ENCODE measurements at regions not wholly inside any gene's neighbourhood (a gene's known extent, or its start where the extent isn't known, plus 50 kb on each side); places are given as distances from the start of the nearest gene placed in this dataset.
"Not testable (repeated sequence)": the region's sequence is repeated elsewhere in the genome, so short reads cannot be mapped to it uniquely, and the experiment has no call there.

DNA sequence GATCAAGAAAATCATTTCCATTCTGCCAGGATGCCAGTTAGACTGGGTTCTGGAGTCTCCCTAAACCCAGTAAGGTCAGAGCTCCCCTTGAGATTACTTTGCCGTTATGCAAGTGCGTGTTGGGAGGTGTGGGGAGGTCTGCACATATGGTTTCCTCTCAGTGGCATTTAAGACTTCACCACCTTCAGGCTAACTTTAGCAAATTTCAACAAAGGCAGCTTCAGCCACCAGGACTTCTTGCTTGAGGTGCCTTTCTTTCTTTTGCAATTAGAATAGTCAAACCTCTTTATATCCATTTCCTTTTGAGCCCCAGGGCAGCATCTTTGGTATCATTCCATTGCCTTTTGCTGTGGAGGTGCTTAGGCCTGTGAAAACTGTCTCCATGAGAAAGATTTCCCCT, 117.2 kb upstream of the CCND2 start:
- no peak for DNase-seq (ENCODE audit: low spot score)

DNA sequence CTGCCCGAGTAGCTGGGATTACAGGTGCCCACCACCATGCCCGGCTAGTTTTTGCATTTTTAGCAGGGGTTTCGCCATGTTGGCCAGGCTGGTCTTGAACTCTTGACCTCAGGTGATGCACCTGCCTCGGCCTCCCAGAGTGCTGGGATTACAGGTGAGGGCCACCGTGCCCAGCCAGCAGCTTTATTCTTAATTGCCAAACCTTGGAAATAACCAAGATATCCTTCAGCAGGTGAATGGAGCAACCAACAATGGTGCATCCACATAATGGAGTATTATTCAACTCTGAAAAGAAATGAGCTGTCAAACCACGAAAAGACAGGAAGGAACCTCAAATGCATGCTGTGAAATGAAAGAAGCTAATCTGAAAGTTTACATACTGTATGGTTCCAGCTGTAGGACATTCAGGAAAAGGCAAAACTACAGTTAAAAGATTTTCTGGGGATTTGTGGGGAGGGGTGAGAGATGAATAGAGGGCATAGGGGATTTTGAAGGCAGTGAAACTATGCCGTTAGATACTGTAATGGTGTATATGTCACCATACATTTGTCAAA, 118.8 kb upstream of the CCND2 start:
- no peak for DNase-seq (ENCODE audit: low spot score)

- peak; percentile 24 for DNase-seq (ENCODE audit: low spot score)
Measured at GRCh38 chr12:4153343-4153892, 120.1 kb upstream of the CCND2 start.

GRCh38 chr12:4152145-4152795, 121.3 kb upstream of the CCND2 start:
- no peak for DNase-seq (ENCODE audit: low spot score)

GRCh38 chr12:4151362-4152121, 122.0 kb upstream of the CCND2 start:
- no peak for DNase-seq (ENCODE audit: low spot score)

GRCh38 chr12:4150355-4150754, 123.2 kb upstream of the CCND2 start:
- not testable (repeated sequence) for DNase-seq (ENCODE audit: low spot score)

DNA sequence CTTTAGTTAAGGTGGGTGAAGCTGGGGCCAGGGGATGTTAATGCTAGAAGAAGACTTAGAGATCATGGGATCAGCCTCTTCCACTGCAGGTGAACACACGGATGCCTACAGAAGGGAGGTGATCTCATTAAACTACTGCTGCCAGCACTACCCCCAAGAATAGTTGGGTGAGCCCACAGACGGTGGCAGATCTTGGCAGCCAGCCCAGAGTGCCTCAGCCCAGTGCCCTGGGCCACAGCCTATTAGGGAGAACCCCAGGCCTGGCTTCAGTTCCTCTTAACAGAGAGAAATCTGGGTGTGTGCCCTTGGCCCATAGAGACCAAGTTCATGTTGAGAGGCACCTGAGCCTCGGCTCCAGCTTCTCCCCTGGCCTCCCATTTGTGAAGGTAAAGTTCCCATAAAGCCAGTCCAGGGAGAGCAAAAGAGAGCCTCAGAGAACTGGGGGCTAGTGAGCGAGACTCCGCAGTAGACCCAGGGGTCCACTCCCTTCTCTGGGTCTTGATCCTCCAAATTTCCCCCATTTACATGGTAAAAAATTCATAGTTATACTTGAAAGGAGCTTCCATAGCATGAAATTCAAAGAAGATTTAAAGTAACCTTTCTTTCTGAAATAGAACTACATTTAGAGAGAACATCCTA, 125.0 kb upstream of the CCND2 start:
- DNase-seq (ENCODE audit: low spot score), result peak; percentile 41

- no peak for DNase-seq (ENCODE audit: low spot score)
Measured at GRCh38 chr12:4147031-4147481, 126.5 kb upstream of the CCND2 start.

DNA sequence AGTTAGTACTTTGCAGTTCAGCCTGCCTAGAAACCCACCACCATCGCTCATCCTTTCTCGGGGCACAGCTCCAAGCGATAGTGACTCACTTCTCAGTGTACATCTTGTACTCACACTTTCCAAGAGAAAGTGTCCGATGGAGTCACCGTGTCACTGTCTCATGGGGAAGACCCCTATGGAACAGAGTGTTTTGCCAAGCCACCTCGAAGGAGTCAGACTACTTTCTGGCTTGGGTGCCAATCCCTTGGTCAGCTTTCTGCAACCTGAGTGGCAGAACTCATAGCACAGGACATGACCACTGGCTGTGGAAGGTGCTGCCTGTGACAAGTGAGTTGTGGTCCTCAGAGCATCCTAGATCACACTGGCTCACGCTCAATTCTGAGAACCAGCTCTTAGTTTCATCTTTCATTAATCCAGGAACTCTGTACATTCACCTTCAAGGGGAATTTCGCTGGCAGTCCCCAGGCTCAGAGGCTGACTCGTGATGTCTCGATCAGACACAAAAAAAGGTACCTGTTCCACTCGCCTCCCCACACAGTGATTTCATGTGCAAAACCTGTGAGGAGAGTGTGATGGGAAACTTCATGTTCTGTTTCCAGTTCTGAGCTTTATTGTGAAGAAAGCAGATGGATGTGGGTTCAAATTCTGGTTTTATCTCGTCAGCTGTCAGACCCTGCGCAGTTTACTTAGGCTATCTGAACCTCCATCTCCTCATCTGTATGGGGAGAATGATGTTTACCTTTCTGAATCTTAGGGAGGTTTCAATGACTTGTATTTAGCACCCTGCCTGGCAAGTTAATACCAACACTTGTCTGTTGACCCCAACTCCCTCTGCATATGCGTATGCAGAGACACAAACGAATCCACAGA, 127.3 kb upstream of the CCND2 start:
- no peak for DNase-seq (ENCODE audit: low spot score)

DNA sequence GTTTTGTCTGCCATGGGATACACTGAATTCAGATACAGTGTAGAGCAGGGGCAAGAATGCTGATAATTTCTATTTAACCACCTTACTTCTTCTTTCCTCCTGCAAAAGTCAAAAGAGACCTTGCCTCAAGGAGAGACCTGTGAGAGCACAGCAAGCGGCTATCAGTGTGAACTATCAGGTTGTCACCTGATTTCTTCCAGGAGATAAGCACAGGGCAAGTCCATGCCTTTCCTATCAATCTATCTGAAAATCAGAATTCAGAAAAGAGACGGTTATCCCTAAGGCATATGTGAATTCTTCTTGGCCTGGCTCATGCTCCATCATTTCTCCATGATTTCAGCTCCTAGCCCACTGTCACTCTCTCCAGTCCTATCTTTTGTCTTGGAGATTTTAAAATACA, 128.9 kb upstream of the CCND2 start:
- DNase-seq (ENCODE audit: low spot score), result no peak

GRCh38 chr12:4143896-4144295, 129.7 kb upstream of the CCND2 start:
- no peak for DNase-seq (ENCODE audit: low spot score)

DNA sequence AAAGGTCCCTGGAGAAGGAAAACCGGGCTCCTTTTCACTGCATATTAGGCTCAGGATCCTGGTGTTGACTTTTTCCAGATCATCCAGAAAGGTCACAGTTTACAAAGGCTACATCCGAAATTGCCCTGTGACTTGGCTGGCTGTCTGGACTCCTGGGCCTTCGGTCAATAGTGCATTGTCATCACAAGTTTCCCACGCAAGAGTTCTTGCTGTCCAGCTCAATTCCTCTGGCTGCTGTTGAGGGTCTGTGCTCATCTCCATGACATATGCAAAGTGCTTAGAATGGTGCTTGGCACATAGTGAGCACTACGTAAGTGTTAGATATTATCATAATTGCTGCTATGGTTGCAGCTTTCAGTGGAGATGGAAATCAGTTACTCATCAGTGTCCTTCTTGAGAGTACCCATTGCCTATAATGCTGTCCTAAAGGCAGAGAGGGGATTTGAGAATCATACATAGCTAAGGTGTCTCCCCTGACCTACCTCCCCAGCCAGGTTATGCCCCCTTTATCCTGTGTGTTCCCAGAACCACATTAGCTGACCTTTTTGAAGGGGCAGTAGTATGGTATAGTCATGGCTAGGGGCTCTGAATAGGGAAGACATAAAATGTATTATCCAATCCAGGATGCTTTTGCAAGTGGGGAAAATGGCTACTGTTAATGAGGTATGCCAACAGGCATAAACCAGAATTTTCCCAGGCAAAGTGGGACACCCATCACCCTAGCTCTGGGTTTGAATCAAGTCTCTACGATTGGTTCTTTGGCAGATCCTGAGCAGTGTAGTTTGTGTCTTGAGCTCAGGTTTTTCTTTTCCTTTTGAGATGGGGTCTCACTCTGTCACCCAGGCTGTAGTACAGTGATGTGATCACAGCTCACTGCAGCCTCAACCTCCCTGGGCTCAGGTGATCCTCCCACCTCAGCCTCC, 132.0 kb upstream of the CCND2 start:
- no peak for DNase-seq (ENCODE audit: low spot score)

GRCh38 chr12:4140581-4141301, 132.8 kb upstream of the CCND2 start:
- no peak for DNase-seq (ENCODE audit: low spot score)

GRCh38 chr12:4139191-4139590, 134.4 kb upstream of the CCND2 start:
- no peak for DNase-seq (ENCODE audit: low spot score)

DNA sequence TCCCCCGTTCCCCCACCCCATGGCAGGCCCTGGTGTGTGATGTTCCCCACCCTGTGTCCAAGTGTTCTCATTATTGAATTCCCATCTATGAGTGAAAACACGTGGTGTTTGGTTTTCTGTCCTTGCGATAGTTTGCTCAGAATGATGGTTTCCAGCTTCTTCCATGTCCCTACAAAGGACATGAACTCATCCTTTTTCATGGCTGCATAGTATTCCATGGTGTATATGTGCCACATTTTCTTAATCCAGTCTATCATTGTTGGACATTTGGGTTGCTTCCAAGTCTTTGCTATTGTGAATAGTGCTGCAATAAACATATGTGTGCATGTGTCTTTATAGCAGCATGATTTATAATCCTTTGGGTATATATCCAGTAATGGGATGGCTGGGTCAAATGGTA, 135.0 kb upstream of the CCND2 start:
- not testable (repeated sequence) for DNase-seq (ENCODE audit: low spot score)

GRCh38 chr12:4138051-4138450, 135.5 kb upstream of the CCND2 start:
- no peak for DNase-seq (ENCODE audit: low spot score)

DNA sequence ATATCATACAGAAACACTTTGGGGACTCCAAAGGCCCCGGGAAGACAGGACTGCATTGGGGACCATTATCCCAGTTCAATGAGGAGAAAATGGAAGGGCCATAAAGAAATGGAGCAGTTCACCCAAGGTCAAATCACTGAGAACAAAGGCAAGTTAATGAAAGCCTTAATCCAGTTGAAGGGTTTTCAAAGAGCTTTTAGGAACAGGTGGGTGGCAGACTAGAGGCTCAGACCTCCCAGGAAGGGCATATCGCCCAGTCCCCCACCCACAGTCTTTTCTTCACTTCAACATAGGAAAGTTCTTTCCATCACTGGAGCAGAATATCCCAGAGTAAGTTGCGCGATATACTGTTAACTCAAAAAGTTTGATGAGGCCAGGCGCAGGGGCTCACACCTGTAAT, 136.1 kb upstream of the CCND2 start:
- DNase-seq (ENCODE audit: low spot score), result no peak

DNA sequence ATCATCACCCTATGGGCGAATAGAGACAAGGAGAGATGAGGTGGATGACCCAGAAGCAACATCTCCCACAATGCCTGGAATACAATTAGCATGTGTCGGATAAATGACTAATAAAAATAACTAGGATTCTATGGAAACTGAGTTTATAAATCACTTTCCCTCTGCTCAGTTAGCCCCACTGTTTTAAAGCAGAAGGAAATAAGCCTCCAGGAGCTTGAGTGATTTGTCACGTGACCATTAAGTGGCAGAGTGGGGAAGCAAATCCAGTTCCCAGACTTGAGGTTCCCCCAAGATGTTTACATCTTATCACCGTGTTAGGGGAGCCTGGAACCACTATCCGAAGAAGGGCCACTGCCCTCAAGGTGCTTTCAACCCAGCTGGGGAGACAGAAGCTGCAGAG, 136.5 kb upstream of the CCND2 start:
- no peak for DNase-seq (ENCODE audit: low spot score)

- DNase-seq (ENCODE audit: low spot score), result no peak
Measured at GRCh38 chr12:4135919-4136605, 137.5 kb upstream of the CCND2 start.
